ENCODE measurements at regions not wholly inside any gene's neighbourhood (a gene's known extent, or its start where the extent isn't known, plus 50 kb on each side); places are given as distances from the start of the nearest gene placed in this dataset.

DNA sequence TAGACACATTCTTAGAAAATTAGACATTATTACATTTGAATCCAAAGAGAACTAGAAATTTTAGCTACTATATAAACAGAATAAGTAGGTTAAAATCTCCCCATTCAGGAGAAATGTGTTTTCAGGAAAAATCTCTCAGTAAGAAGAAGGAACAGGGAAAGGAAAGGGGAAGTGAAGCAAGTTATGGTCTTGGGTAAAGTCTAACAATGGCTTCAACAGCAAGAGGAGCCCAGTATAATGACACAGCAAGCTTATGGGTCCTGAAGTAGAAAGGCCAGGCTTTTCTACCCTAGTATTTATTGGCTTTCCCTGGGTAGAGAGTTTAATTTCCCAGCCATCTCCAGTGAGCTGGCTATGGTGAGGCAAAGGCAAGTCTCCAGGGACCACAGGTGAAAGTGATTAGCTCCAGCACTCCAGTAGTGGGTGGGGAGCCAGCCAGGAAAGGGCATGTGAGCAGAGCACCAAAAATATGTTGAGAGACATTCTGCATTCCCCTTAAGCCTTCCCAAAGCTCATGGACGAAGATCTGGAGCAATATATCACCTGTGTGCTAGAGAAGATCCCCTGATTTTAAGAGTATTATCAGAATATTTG lies 981.7 kb downstream of the NR2F1-AS1 start:
- Histone ChIP-seq H2AFZ (ENCODE audit: low read depth, low read length) (no peak overlapping the region), H3K36me3 (ENCODE audit: control insufficient read depth in 2 of 2, extremely low read depth in 1 of 2, insufficient read depth in 2 of 2, low read length in 2 of 2) (no peaks in the 10 kb centered on the region), H3K9ac (replicated peaks; ENCODE audit: extremely low read depth, insufficient read depth, low read length) (no peak overlapping the region), H3K27ac (ENCODE audit: insufficient read depth, low read depth, low read length) (no peak overlapping the region), H3K79me2 (ENCODE audit: control insufficient read depth, insufficient read depth, low read length) (no peaks in the 10 kb centered on the region), H3K4me1 (ENCODE audit: control insufficient read depth, extremely low read depth, insufficient read depth, low read length) (no peaks in the 10 kb centered on the region), H3K4me2 (ENCODE audit: insufficient read depth, low read length) (no peak overlapping the region), H4K20me1 (replicated peaks; ENCODE audit: control insufficient read depth, extremely low read depth, insufficient read depth, low read length) (no peaks in the 10 kb centered on the region), H3K4me3 (replicated peaks in 1 of 3; ENCODE audit: insufficient read depth in 1 of 3, low read depth in 1 of 3, low read length in 3 of 3) (no peak overlapping the region), H3K9me1 (replicated peaks; ENCODE audit: control insufficient read depth, extremely low read depth, insufficient read depth, low read length) (no peaks in the 10 kb centered on the region), H3K27me3 (ENCODE audit: control insufficient read depth in 2 of 2, insufficient read depth in 2 of 2, low read length in 2 of 2) (no peaks in the 10 kb centered on the region), H3K9me3 (replicated peaks; ENCODE audit: control insufficient read depth, insufficient read depth, low read length) (no peaks in the 10 kb centered on the region)
- BruUV-seq (replicated peaks), result no TSS peak
- CTCF ChIA-PET, result interaction anchor here (0.8 kb wide), 1 partner anchor 22 kb away, joined by 3 read pairs; no protein-coding TSS in a partner anchor
- POLR2A ChIA-PET, result no interaction called here
- intact Hi-C loops (cut with micrococcal nuclease), result no loop called here
- TF ChIP-seq, protein P1, sequence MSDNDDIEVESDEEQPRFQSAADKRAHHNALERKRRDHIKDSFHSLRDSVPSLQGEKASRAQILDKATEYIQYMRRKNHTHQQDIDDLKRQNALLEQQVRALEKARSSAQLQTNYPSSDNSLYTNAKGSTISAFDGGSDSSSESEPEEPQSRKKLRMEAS (IDR thresholded peaks at IDR 0.05; ENCODE audit: insufficient read depth, insufficient read length), result no peak
- TF ChIP-seq POLR2AphosphoS5 (IDR thresholded peaks at IDR 0.05; ENCODE audit: insufficient read depth, low read depth, low read length) (no peak), FOS (IDR thresholded peaks at IDR 0.05; ENCODE audit: borderline replicate concordance, insufficient read depth, low read length) (no peak), JUN (IDR thresholded peaks at IDR 0.05; ENCODE audit: borderline replicate concordance, insufficient read depth, insufficient read length, low read depth) (no peak), GATA2 (IDR thresholded peaks at IDR 0.05; ENCODE audit: insufficient read depth, insufficient read length, low read depth, low read length) (no peak), EZH2 (IDR thresholded peaks at IDR 0.05; ENCODE audit: borderline replicate concordance, low read depth, low read length, severe bottlenecking) (no peak), MYC (IDR thresholded peaks at IDR 0.05; ENCODE audit: low read depth, low read length) (no peak), POLR2A (IDR thresholded peaks at IDR 0.05; ENCODE audit: low read depth, low read length) (no peak)
- TF ChIP-seq, protein P2, sequence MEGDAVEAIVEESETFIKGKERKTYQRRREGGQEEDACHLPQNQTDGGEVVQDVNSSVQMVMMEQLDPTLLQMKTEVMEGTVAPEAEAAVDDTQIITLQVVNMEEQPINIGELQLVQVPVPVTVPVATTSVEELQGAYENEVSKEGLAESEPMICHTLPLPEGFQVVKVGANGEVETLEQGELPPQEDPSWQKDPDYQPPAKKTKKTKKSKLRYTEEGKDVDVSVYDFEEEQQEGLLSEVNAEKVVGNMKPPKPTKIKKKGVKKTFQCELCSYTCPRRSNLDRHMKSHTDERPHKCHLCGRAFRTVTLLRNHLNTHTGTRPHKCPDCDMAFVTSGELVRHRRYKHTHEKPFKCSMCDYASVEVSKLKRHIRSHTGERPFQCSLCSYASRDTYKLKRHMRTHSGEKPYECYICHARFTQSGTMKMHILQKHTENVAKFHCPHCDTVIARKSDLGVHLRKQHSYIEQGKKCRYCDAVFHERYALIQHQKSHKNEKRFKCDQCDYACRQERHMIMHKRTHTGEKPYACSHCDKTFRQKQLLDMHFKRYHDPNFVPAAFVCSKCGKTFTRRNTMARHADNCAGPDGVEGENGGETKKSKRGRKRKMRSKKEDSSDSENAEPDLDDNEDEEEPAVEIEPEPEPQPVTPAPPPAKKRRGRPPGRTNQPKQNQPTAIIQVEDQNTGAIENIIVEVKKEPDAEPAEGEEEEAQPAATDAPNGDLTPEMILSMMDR (IDR thresholded peaks at IDR 0.05; ENCODE audit: extremely low read depth in 1 of 2, insufficient read depth in 1 of 2, low read depth in 1 of 2, low read length in 2 of 2), result no peak
- dilution Hi-C loops (cut with MboI; ENCODE audit: extremely low pct_ligation_motif_present, low sequenced_read_pairs), result no loop called here
- DNase-seq (ENCODE audit: low read depth, low spot score), result no peak
- no peak for FAIRE-seq

Measured in endothelial cell of umbilical vein (primary cell).